ENCODE measurements at regions not wholly inside any gene's neighbourhood (a gene's known extent, or its start where the extent isn't known, plus 50 kb on each side); places are given as distances from the start of the nearest gene placed in this dataset.

DNA sequence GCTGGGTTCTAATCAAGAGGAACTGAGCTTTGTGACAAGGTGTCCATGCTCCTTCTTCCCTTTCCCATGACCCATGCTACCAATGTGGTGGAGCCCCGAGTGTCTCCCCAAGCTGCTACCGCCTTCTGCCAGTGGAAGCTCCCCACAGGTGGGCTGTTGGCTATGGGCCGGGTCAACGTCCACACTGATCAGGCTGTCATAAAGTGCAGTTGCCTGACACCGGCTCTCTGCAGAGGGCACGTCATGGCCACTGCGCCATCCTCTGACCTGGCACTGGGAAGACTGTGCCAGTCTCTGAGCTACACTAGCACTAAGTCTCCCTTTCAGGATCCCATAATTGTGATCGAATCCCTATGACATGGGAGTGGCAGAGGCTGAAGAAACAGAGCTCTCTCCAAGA, 192.3 kb downstream of the USP12 start:
- TF ChIP-seq CTCF (IDR thresholded peaks at IDR 0.05; ENCODE audit: low read depth, low read length) (no peak), EZH2phosphoT487 (IDR thresholded peaks at IDR 0.05; ENCODE audit: low read depth) (no peak)

All from OCI-LY3 (cell line).